MM.1S (cell line): ENCODE measurements at regions not wholly inside any gene's neighbourhood (a gene's known extent, or its start where the extent isn't known, plus 50 kb on each side); places are given as distances from the start of the nearest gene placed in this dataset.

ENCODE experiments used
- DNase-seq: peaks from one replicate; pipeline ENCODE4 v3.0.0-alpha.2; 2015
- H2AFZ ChIP-seq: fragments of 300-600 bp; sonication (generic); 2 replicates; pipeline ENCODE4 v1.6.0; 2016; ENCODE audit warnings: antibody characterized with exemption, low read length
- H3F3A ChIP-seq: fragments of 300-600 bp; sonication (generic); 2 replicates; pipeline ENCODE4 v1.6.1; 2016; ENCODE audit warnings: mild to moderate bottlenecking, antibody characterized with exemption, low read length, moderate library complexity, mixed read lengths; ENCODE audit not compliant: insufficient read depth
- H3K27ac ChIP-seq: fragments of 300-600 bp; sonication (generic); 2 replicates; pipeline ENCODE4 v1.5.1; 2016; ENCODE audit warnings: mild to moderate bottlenecking, low read length
- H3K27me3 ChIP-seq: fragments of 300-600 bp; sonication (generic); replicated peaks from 2 replicates; pipeline ENCODE4 v1.6.0; 2016; ENCODE audit warnings: low read length; ENCODE audit not compliant: insufficient read depth
- H3K36me3 ChIP-seq: fragments of 300-600 bp; sonication (generic); replicated peaks from 2 replicates; pipeline ENCODE4 v1.6.1; 2016; ENCODE audit warnings: mild to moderate bottlenecking, low read length, mixed read lengths; ENCODE audit not compliant: insufficient read depth
- H3K4me1 ChIP-seq: fragments of 300-600 bp; sonication (generic); 2 replicates; pipeline ENCODE4 v1.6.1; 2016; ENCODE audit warnings: low read length, mixed read lengths
- H3K4me2 ChIP-seq: fragments of 300-600 bp; sonication (generic); 2 replicates; pipeline ENCODE4 v1.6.0; 2016; ENCODE audit warnings: low read depth, low read length
- H3K4me3 ChIP-seq: fragments of 300-600 bp; sonication (generic); 2 replicates; pipeline ENCODE4 v1.5.1; 2016; ENCODE audit warnings: low read length, mixed read lengths
- H3K79me2 ChIP-seq: fragments of 300-600 bp; sonication (generic); 2 replicates; pipeline ENCODE4 v1.6.1; 2016; ENCODE audit warnings: mixed run types, low read length, mixed read lengths
- H3K9ac ChIP-seq: fragments of 300-600 bp; sonication (generic); 2 replicates; pipeline ENCODE4 v1.6.1; 2016; ENCODE audit warnings: low read length, mixed read lengths
- H3K9me2 ChIP-seq: fragments of 300-600 bp; sonication (generic); replicated peaks from 2 replicates; pipeline ENCODE4 v1.6.1; 2016; ENCODE audit warnings: mild to moderate bottlenecking, low read length, mixed read lengths; ENCODE audit not compliant: insufficient read depth
- H3K9me3 ChIP-seq: fragments of 300-600 bp; sonication (generic); replicated peaks from 2 replicates; pipeline ENCODE4 v1.6.1; 2016; ENCODE audit warnings: mild to moderate bottlenecking, low read length, mixed read lengths; ENCODE audit not compliant: insufficient read depth
- H4K20me1 ChIP-seq: fragments of 300-600 bp; sonication (generic); 2 replicates; pipeline ENCODE4 v1.6.1; 2016; ENCODE audit warnings: mild to moderate bottlenecking, low read length, moderate library complexity, mixed read lengths; ENCODE audit not compliant: insufficient read depth
- CTCF ChIP-seq: fragments of 300-600 bp; sonication (generic); IDR thresholded peaks from 2 replicates; pipeline ENCODE4 v1.5.1; 2016; ENCODE audit warnings: antibody characterized with exemption, low read length, mixed read lengths
- EZH2 ChIP-seq: fragments of 300-600 bp; sonication (generic); optimal IDR thresholded peaks from 2 replicates; pipeline ENCODE3; 2017; ENCODE audit warnings: low read depth, mild to moderate bottlenecking, antibody characterized with exemption, low read length, mixed read lengths
- EZH2phosphoT487 ChIP-seq: fragments of 300-600 bp; sonication (generic); IDR thresholded peaks from 2 replicates; pipeline ENCODE4 v1.6.1; 2018; ENCODE audit warnings: antibody characterized with exemption, low read length

- DNase-seq, result no peak
- Histone ChIP-seq H3K9me3 (no peaks in the 10 kb centered on the region), H3K27ac (no peak overlapping the region), H3K79me2 (no peaks in the 10 kb centered on the region), H3K4me3 (no peak overlapping the region), H2AFZ (no peak overlapping the region), H4K20me1 (no peaks in the 10 kb centered on the region), H3K27me3 (no peaks in the 10 kb centered on the region), H3K4me1 (no peaks in the 10 kb centered on the region), H3K9ac (no peak overlapping the region), H3K9me2 (no peaks in the 10 kb centered on the region), H3K4me2 (no peak overlapping the region), H3F3A (no peaks in the 10 kb centered on the region), H3K36me3 (no peaks in the 10 kb centered on the region)
- TF ChIP-seq CTCF, result no peak
- no peak for TF ChIP-seq EZH2
- TF ChIP-seq EZH2phosphoT487, result no peak
Measured at GRCh38 chr1:198087831-198088230, 69.0 kb upstream of the NEK7 start.

- peak; percentile 65 for DNase-seq
- Histone ChIP-seq H3K4me3 (no peak overlapping the region), H3K9ac (no peak overlapping the region), H3F3A (no peaks in the 10 kb centered on the region), H3K27me3 (no peaks in the 10 kb centered on the region), H3K27ac (no peak overlapping the region), H2AFZ (peak overlapping the region; percentile 9), H3K4me1 (no peaks in the 10 kb centered on the region), H3K9me2 (no peaks in the 10 kb centered on the region), H4K20me1 (no peaks in the 10 kb centered on the region), H3K9me3 (no peaks in the 10 kb centered on the region), H3K4me2 (no peak overlapping the region), H3K79me2 (no peaks in the 10 kb centered on the region), H3K36me3 (no peaks in the 10 kb centered on the region)
- TF ChIP-seq EZH2phosphoT487 (no peak), CTCF (peak; percentile 81)
Measured at GRCh38 chr1:198088360-198089071, 68.3 kb upstream of the NEK7 start.

DNA sequence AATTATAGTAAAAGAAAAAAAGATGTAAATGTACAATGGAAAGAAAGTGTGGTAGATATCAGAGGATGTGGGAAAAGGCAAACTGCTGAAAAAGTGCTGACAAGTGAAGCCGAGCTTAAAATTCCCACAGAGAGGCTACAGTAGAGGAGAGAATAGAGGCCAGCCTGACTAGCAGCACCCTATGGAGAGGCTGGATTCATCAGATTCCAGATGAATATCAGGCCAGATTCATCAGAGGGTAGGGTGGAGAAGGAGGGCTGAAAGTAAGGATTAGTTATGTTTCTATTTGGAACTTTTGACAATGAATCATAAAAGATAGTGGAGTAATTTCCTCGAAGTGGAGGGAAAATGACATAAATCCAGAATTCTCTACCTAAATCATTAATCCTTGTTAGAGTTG, 60.4 kb upstream of the NEK7 start:
- no peak for DNase-seq
- Histone ChIP-seq H3K27me3 (no peaks in the 10 kb centered on the region), H3K36me3 (no peaks in the 10 kb centered on the region), H3K4me2 (no peak overlapping the region), H3K9ac (no peak overlapping the region), H3K9me2 (no peaks in the 10 kb centered on the region), H3K4me3 (no peak overlapping the region), H3K27ac (no peak overlapping the region), H3K9me3 (no peaks in the 10 kb centered on the region), H3K79me2 (no peaks in the 10 kb centered on the region), H3K4me1 (no peaks in the 10 kb centered on the region), H2AFZ (no peak overlapping the region), H4K20me1 (no peaks in the 10 kb centered on the region), H3F3A (no peaks in the 10 kb centered on the region)
- TF ChIP-seq EZH2phosphoT487 (no peak), EZH2 (no peak), CTCF (no peak)
